ENCODE measurements at regions not wholly inside any gene's neighbourhood (a gene's known extent, or its start where the extent isn't known, plus 50 kb on each side); places are given as distances from the start of the nearest gene placed in this dataset.

DNA sequence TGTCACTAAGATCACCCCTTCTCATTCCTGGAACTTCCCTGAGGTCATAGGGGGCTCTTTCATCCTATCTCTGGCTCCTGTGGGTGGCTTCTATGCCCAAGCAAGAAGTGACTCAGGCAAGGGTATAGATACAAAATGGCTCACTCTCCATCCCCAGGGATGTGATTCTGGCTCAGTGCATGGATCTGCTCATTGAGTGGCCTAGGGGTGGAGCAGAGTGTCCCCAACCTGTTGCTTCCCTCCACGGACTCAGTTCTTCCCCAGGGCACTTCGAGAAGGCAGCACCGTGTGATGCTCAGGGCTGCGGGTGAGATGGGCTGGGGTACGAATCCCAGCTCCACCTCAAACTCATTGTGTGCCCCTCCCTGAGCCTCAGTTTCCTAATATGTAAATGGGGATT, 136.4 kb downstream of the PTPRS start:
- Mint-ChIP-seq H3K4me1 (ENCODE audit: unreplicated experiment) (peaks cover 3% of the 10 kb centered on the region), H3K27ac (ENCODE audit: unreplicated experiment) (no peak overlapping the region), H3K9me3 (ENCODE audit: unreplicated experiment) (peaks cover 13% of the 10 kb centered on the region), H3K27me3 (ENCODE audit: unreplicated experiment) (no peaks in the 10 kb centered on the region), H3K36me3 (ENCODE audit: unreplicated experiment) (peaks cover 23% of the 10 kb centered on the region), H3K4me3 (ENCODE audit: unreplicated experiment) (no peak overlapping the region)
- TF ChIP-seq, protein P1, sequence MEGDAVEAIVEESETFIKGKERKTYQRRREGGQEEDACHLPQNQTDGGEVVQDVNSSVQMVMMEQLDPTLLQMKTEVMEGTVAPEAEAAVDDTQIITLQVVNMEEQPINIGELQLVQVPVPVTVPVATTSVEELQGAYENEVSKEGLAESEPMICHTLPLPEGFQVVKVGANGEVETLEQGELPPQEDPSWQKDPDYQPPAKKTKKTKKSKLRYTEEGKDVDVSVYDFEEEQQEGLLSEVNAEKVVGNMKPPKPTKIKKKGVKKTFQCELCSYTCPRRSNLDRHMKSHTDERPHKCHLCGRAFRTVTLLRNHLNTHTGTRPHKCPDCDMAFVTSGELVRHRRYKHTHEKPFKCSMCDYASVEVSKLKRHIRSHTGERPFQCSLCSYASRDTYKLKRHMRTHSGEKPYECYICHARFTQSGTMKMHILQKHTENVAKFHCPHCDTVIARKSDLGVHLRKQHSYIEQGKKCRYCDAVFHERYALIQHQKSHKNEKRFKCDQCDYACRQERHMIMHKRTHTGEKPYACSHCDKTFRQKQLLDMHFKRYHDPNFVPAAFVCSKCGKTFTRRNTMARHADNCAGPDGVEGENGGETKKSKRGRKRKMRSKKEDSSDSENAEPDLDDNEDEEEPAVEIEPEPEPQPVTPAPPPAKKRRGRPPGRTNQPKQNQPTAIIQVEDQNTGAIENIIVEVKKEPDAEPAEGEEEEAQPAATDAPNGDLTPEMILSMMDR (IDR thresholded peaks at IDR 0.05), result no peak
- no peak for DNase-seq (ENCODE audit: extremely low spot score, unreplicated experiment)
